ENCODE measurements at regions not wholly inside any gene's neighbourhood (a gene's known extent, or its start where the extent isn't known, plus 50 kb on each side); places are given as distances from the start of the nearest gene placed in this dataset.
A peak's percentile ranks its signal among the peaks of the same experiment; 100 is the strongest.

DNA sequence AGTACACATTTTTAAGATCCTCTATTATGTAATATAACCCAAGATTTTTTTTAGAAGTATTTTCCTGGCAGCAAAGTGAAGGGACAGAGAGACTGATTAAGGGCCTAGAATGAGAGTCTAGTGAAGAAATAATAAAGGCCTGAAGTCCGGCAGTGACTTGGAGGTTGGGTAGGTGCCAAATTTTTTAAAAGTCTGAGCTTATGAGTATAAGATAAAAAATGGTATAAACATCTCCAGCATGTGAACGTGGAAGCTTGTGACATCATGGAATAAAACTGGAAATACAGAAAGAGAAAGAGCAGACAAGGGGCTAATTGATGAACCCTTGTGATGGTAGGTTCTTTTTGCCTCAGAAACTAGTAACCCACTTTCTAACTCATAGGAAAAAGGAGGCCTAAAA is 174.6 kb downstream of the SUCLA2 start:
- H3K4me3 ChIP-seq (ENCODE audit: low read length), result no peak overlapping the region
- no peak overlapping the region for H3K27ac ChIP-seq (ENCODE audit: low read depth, low read length)
- no peak overlapping the region for H3K9ac ChIP-seq (ENCODE audit: low read depth, low read length)
- no peaks in the 10 kb centered on the region for H3K27me3 ChIP-seq (ENCODE audit: insufficient read depth, low read length)
- H3K4me1 ChIP-seq (ENCODE audit: insufficient read depth, low read length), result no peaks in the 10 kb centered on the region
- H3K9me3 ChIP-seq (ENCODE audit: insufficient read depth, low read depth, low read length), result no peaks in the 10 kb centered on the region
- H3K36me3 ChIP-seq (ENCODE audit: insufficient read depth, low read length), result no peaks in the 10 kb centered on the region
- WGBS, result 88% methylated on average over 2 of the region's 2 CpGs

GRCh38 chr13:47822036-47822435 is 179.0 kb downstream of the SUCLA2 start:
- H3K4me3 ChIP-seq (ENCODE audit: low read length), result no peak overlapping the region
- WGBS, result over 99% methylated on average over 4 of the region's 4 CpGs
- H3K27me3 ChIP-seq (ENCODE audit: insufficient read depth, low read length), result no peaks in the 10 kb centered on the region; the same call in 1 of the 2 replicates
- H3K9me3 ChIP-seq (ENCODE audit: insufficient read depth, low read depth, low read length), result no peaks in the 10 kb centered on the region
- H3K27ac ChIP-seq (ENCODE audit: low read depth, low read length), result no peak overlapping the region
- H3K4me1 ChIP-seq (ENCODE audit: insufficient read depth, low read length), result peaks cover 7% of the 10 kb centered on the region
- no peak overlapping the region for H3K9ac ChIP-seq (ENCODE audit: low read depth, low read length)
- no peaks in the 10 kb centered on the region for H3K36me3 ChIP-seq (ENCODE audit: insufficient read depth, low read length)

GRCh38 chr13:47816831-47817230 is 184.2 kb downstream of the SUCLA2 start:
- H3K27me3 ChIP-seq (ENCODE audit: insufficient read depth, low read length), result no peaks in the 10 kb centered on the region; the same call in 1 of the 2 replicates
- 0 out of 2 replicates have a peak overlapping the region, but pooled peaks have one; percentile 15 for H3K4me3 ChIP-seq (ENCODE audit: low read length)
- H3K9me3 ChIP-seq (ENCODE audit: insufficient read depth, low read depth, low read length), result no peaks in the 10 kb centered on the region
- H3K4me1 ChIP-seq (ENCODE audit: insufficient read depth, low read length), result peaks cover 47% of the 10 kb centered on the region
- H3K9ac ChIP-seq (ENCODE audit: low read depth, low read length), result no peak overlapping the region
- H3K36me3 ChIP-seq (ENCODE audit: insufficient read depth, low read length), result no peaks in the 10 kb centered on the region
- no peak overlapping the region; the same call in 1 of the 2 replicates for H3K27ac ChIP-seq (ENCODE audit: low read depth, low read length)
- 16% methylated on average over 4 of the region's 5 CpGs for WGBS

- Histone ChIP-seq H3K4me3 (ENCODE audit: low read length) (no peak overlapping the region), H3K4me1 (ENCODE audit: insufficient read depth, low read length) (peaks cover 55% of the 10 kb centered on the region), H3K27ac (ENCODE audit: low read depth, low read length) (peak overlapping the region; percentile 64; the same call in 1 of the 2 replicates), H3K9ac (ENCODE audit: low read depth, low read length) (no peak overlapping the region), H3K27me3 (ENCODE audit: insufficient read depth, low read length) (no peaks in the 10 kb centered on the region; the same call in 1 of the 2 replicates), H3K36me3 (ENCODE audit: insufficient read depth, low read length) (no peaks in the 10 kb centered on the region), H3K9me3 (ENCODE audit: insufficient read depth, low read depth, low read length) (no peaks in the 10 kb centered on the region)
- WGBS, result 44% methylated on average over 1 of the region's 1 CpG
These were observed 187.4 kb downstream of the SUCLA2 start for GRCh38 chr13:47813718-47814117.

GRCh38 chr13:47809411-47809810 is 191.7 kb downstream of the SUCLA2 start:
- WGBS, result 68% methylated on average over 1 of the region's 1 CpG
- H3K9ac ChIP-seq (ENCODE audit: low read depth, low read length), result no peak overlapping the region
- H3K27ac ChIP-seq (ENCODE audit: low read depth, low read length), result no peak overlapping the region
- no peaks in the 10 kb centered on the region for H3K27me3 ChIP-seq (ENCODE audit: insufficient read depth, low read length)
- no peaks in the 10 kb centered on the region for H3K36me3 ChIP-seq (ENCODE audit: insufficient read depth, low read length)
- peaks cover 23% of the 10 kb centered on the region for H3K4me1 ChIP-seq (ENCODE audit: insufficient read depth, low read length)
- H3K4me3 ChIP-seq (ENCODE audit: low read length), result no peak overlapping the region
- no peaks in the 10 kb centered on the region for H3K9me3 ChIP-seq (ENCODE audit: insufficient read depth, low read depth, low read length)

GRCh38 chr13:47803131-47803530 is 197.9 kb downstream of the SUCLA2 start:
- peaks cover 5% of the 10 kb centered on the region; the same call in 1 of the 2 replicates for H3K9me3 ChIP-seq (ENCODE audit: insufficient read depth, low read depth, low read length)
- no peaks in the 10 kb centered on the region for H3K4me1 ChIP-seq (ENCODE audit: insufficient read depth, low read length)
- WGBS, result 85% methylated on average over 2 of the region's 2 CpGs
- no peak overlapping the region for H3K9ac ChIP-seq (ENCODE audit: low read depth, low read length)
- H3K27ac ChIP-seq (ENCODE audit: low read depth, low read length), result no peak overlapping the region
- no peaks in the 10 kb centered on the region for H3K36me3 ChIP-seq (ENCODE audit: insufficient read depth, low read length)
- H3K4me3 ChIP-seq (ENCODE audit: low read length), result no peak overlapping the region
- no peaks in the 10 kb centered on the region for H3K27me3 ChIP-seq (ENCODE audit: insufficient read depth, low read length)

DNA sequence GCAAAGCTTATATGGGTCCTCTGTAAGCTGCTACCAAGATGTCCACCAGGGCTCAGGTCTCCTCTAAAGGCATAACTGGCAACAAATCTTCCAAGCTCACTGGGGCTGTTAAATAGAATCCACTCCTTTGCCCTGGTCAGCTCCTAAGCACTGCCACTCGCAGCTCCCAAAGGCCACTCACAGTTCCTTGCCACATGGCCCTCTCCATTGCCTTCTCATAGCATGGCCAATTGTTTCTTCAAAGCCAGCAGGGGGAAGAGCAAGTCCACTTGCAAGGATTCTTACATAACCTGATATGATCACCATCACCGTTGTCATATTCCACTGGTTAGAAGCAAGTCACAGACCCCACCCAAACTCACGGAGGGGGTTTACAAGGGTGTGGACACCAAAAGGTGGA is 199.5 kb downstream of the SUCLA2 start:
- WGBS, result 76% methylated on average over 3 of the region's 3 CpGs
- no peak overlapping the region for H3K27ac ChIP-seq (ENCODE audit: low read depth, low read length)
- H3K4me3 ChIP-seq (ENCODE audit: low read length), result no peak overlapping the region
- H3K36me3 ChIP-seq (ENCODE audit: insufficient read depth, low read length), result no peaks in the 10 kb centered on the region
- H3K9me3 ChIP-seq (ENCODE audit: insufficient read depth, low read depth, low read length), result peaks cover 5% of the 10 kb centered on the region; the same call in 1 of the 2 replicates
- no peak overlapping the region for H3K9ac ChIP-seq (ENCODE audit: low read depth, low read length)
- no peaks in the 10 kb centered on the region for H3K27me3 ChIP-seq (ENCODE audit: insufficient read depth, low read length)
- H3K4me1 ChIP-seq (ENCODE audit: insufficient read depth, low read length), result no peaks in the 10 kb centered on the region

DNA sequence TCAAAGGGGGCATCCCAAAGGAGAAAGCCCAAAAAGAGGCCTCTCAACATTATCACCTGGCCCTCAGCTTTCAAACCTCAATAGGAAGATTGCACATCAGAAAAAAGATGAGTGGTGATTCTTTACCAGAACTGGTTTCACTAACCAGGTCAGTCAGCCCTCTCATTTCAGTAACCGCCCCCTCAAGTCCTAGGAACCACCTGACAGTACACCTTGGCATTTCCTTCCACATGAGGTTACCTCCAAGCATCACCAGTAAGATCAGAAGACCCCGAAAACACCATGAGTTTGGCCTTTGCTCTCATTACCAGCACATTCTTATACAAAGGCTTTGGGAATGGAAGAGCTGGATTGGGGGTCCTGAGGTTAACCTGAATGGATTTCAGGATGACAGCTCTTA is 200.5 kb downstream of the SUCLA2 start:
- no peak overlapping the region for H3K4me3 ChIP-seq (ENCODE audit: low read length)
- no peaks in the 10 kb centered on the region for H3K4me1 ChIP-seq (ENCODE audit: insufficient read depth, low read length)
- H3K36me3 ChIP-seq (ENCODE audit: insufficient read depth, low read length), result no peaks in the 10 kb centered on the region
- peaks cover 5% of the 10 kb centered on the region; the same call in 1 of the 2 replicates for H3K9me3 ChIP-seq (ENCODE audit: insufficient read depth, low read depth, low read length)
- 86% methylated on average over 2 of the region's 2 CpGs for WGBS
- no peak overlapping the region for H3K27ac ChIP-seq (ENCODE audit: low read depth, low read length)
- no peaks in the 10 kb centered on the region for H3K27me3 ChIP-seq (ENCODE audit: insufficient read depth, low read length)
- no peak overlapping the region for H3K9ac ChIP-seq (ENCODE audit: low read depth, low read length)

- H3K4me3 ChIP-seq (ENCODE audit: low read length), result no peak overlapping the region
- no peak overlapping the region for H3K9ac ChIP-seq (ENCODE audit: low read depth, low read length)
- no peaks in the 10 kb centered on the region for H3K27me3 ChIP-seq (ENCODE audit: insufficient read depth, low read length)
- no peak overlapping the region for H3K27ac ChIP-seq (ENCODE audit: low read depth, low read length)
- H3K4me1 ChIP-seq (ENCODE audit: insufficient read depth, low read length), result no peaks in the 10 kb centered on the region
- H3K36me3 ChIP-seq (ENCODE audit: insufficient read depth, low read length), result no peaks in the 10 kb centered on the region
- H3K9me3 ChIP-seq (ENCODE audit: insufficient read depth, low read depth, low read length), result peaks cover 5% of the 10 kb centered on the region; the same call in 1 of the 2 replicates
These were observed 202.2 kb downstream of the SUCLA2 start for GRCh38 chr13:47798906-47799305.

- no peak overlapping the region for H3K4me3 ChIP-seq (ENCODE audit: low read length)
- no peaks in the 10 kb centered on the region for H3K27me3 ChIP-seq (ENCODE audit: insufficient read depth, low read length)
- 93% methylated on average over 6 of the region's 6 CpGs for WGBS
- H3K36me3 ChIP-seq (ENCODE audit: insufficient read depth, low read length), result no peaks in the 10 kb centered on the region
- H3K9me3 ChIP-seq (ENCODE audit: insufficient read depth, low read depth, low read length), result peaks cover 5% of the 10 kb centered on the region; the same call in 1 of the 2 replicates
- H3K27ac ChIP-seq (ENCODE audit: low read depth, low read length), result no peak overlapping the region
- H3K9ac ChIP-seq (ENCODE audit: low read depth, low read length), result no peak overlapping the region
- no peaks in the 10 kb centered on the region for H3K4me1 ChIP-seq (ENCODE audit: insufficient read depth, low read length)
These were observed 202.9 kb downstream of the SUCLA2 start for GRCh38 chr13:47798194-47798593.

DNA sequence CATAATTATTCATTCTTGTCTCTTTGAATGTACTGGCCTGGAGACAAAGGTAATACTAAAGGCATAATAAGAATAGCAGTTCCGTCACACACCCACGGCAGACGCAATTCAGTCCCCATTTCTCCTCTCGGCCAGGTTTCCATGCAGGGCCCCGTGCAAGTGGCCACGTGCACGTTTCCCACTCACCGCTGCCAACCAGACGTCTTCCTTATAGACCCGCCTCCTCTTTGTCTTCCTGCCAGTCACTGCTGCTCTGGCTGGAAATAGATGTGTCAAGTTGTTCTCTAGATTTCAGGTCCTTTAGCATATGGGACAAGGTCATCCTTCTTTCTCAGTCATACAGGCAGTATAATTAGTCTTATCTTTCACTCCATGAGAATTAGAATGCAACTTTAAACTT is 204.3 kb downstream of the SUCLA2 start:
- Histone ChIP-seq H3K4me3 (ENCODE audit: low read length) (no peak overlapping the region), H3K9me3 (ENCODE audit: insufficient read depth, low read depth, low read length) (peaks cover 15% of the 10 kb centered on the region), H3K9ac (ENCODE audit: low read depth, low read length) (no peak overlapping the region), H3K27ac (ENCODE audit: low read depth, low read length) (no peak overlapping the region), H3K36me3 (ENCODE audit: insufficient read depth, low read length) (no peaks in the 10 kb centered on the region), H3K4me1 (ENCODE audit: insufficient read depth, low read length) (no peaks in the 10 kb centered on the region), H3K27me3 (ENCODE audit: insufficient read depth, low read length) (no peaks in the 10 kb centered on the region)
- 92% methylated on average over 10 of the region's 10 CpGs for WGBS

DNA sequence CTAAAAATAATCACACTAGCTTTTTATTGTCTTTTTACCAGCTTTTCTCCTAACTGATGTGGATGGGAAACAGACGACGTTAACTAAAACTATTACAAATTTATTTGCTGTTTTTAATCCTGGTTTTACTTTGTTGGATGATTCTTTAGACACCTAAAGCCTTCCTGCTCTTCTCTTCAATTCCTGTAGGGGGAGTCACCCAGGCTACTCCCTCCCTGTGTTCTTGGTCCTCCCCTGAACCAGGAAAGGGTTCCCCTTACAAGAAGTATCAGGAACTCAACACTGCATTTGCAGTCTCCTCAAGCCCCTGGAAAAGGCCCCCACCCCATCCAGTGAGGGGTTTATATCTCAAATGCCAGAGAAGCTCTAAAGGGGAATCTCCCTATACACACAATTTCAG is 206.1 kb downstream of the SUCLA2 start:
- H3K4me1 ChIP-seq (ENCODE audit: insufficient read depth, low read length), result no peaks in the 10 kb centered on the region
- no peak overlapping the region for H3K27ac ChIP-seq (ENCODE audit: low read depth, low read length)
- H3K9ac ChIP-seq (ENCODE audit: low read depth, low read length), result no peak overlapping the region
- no peak overlapping the region for H3K4me3 ChIP-seq (ENCODE audit: low read length)
- no peaks in the 10 kb centered on the region for H3K27me3 ChIP-seq (ENCODE audit: insufficient read depth, low read length)
- H3K9me3 ChIP-seq (ENCODE audit: insufficient read depth, low read depth, low read length), result peaks cover 22% of the 10 kb centered on the region
- WGBS, result 100% methylated on average over 2 of the region's 2 CpGs
- no peaks in the 10 kb centered on the region for H3K36me3 ChIP-seq (ENCODE audit: insufficient read depth, low read length)
